ENCODE measurements at regions not wholly inside any gene's neighbourhood (a gene's known extent, or its start where the extent isn't known, plus 50 kb on each side); places are given as distances from the start of the nearest gene placed in this dataset.

DNA sequence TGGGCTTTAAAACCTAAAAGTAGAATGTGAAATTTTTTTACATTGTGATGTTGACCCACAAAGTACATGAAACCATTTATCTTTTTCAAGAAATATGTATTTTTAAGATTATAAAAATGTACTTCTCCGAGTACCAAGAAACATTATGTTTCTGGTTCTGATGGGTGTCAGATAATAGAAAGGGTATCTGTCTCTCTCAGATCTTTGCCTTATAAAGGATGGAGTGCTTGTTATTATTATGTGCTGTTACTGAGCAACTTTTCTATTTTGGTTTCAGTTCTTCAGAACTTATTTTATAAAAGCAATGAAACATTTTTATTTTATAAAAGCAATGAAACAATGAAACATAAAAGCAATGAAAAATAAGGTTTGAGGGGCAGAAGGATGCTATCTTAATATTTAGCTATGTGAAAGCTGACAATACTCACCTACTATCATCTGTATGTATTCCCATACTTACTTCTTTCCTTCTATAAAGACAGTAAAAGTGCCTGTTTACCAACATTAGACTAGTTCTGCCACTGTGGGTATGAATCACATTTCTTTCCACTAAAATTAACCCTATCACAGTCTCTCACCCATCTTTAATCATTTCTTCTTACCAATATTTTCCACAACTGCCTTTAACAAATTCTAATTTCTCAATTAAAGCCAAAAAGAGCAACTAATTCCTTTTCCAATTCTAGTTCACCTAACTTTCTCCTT, 540.7 kb upstream of the KCNMB2 start:
- 70 to 88% (median 80%) methylated on average over 1 of the region's 1 CpG for WGBS, 4 donors
- TF ChIP-seq, protein P1, sequence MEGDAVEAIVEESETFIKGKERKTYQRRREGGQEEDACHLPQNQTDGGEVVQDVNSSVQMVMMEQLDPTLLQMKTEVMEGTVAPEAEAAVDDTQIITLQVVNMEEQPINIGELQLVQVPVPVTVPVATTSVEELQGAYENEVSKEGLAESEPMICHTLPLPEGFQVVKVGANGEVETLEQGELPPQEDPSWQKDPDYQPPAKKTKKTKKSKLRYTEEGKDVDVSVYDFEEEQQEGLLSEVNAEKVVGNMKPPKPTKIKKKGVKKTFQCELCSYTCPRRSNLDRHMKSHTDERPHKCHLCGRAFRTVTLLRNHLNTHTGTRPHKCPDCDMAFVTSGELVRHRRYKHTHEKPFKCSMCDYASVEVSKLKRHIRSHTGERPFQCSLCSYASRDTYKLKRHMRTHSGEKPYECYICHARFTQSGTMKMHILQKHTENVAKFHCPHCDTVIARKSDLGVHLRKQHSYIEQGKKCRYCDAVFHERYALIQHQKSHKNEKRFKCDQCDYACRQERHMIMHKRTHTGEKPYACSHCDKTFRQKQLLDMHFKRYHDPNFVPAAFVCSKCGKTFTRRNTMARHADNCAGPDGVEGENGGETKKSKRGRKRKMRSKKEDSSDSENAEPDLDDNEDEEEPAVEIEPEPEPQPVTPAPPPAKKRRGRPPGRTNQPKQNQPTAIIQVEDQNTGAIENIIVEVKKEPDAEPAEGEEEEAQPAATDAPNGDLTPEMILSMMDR (IDR thresholded peaks at IDR 0.05): no peak
- H3K4me1 ChIP-seq (replicated peaks in 1 of 2): no peaks in the 10 kb centered on the region
- no peak for DNase-seq
- H3K27ac ChIP-seq: no peak overlapping the region
- intact Hi-C loops (cut with DNase I): no loop called here
- no peaks in the 10 kb centered on the region for H3K36me3 ChIP-seq (replicated peaks in 1 of 2)
- no peaks in the 10 kb centered on the region for H3K27me3 ChIP-seq
- no peaks in the 10 kb centered on the region for H3K9me3 ChIP-seq (replicated peaks in 1 of 3)
- no peak overlapping the region for H3K4me3 ChIP-seq

DNA sequence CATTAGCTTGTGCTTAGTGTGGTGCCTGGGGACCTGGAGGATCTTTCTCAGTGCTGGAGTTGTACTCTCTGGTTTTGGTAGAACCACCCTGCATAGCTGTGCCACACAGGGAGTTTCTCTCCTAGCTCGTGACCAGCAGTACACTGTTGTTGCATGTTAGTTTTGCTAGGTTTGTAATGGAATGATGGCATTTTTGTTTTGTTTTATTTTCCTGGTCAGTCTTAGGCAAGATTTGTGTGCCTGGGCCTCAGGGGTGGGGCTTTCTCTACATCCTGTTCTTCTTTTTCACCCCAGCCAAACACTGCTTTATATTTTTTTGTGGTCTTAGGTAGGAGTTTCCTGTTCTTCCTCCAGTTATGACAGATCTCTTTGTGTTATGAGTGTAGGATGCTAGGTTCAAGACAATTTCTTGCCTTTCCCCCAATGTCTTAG, 534.5 kb upstream of the KCNMB2 start:
- H3K27ac ChIP-seq: no peak overlapping the region
- no peaks in the 10 kb centered on the region for H3K27me3 ChIP-seq
- no peaks in the 10 kb centered on the region for H3K36me3 ChIP-seq (replicated peaks in 1 of 2)
- intact Hi-C loops (cut with DNase I): no loop called here
- H3K9me3 ChIP-seq (replicated peaks in 1 of 3): no peaks in the 10 kb centered on the region
- H3K4me1 ChIP-seq (replicated peaks in 1 of 2): no peaks in the 10 kb centered on the region
- 79 to 84% (median 81%) methylated on average over 1 of the region's 1 CpG for WGBS, 4 donors
- TF ChIP-seq POLR2A (IDR thresholded peaks at IDR 0.05): no peak
- TF ChIP-seq, protein P1 (IDR thresholded peaks at IDR 0.05): no peak
- H3K4me3 ChIP-seq: no peak overlapping the region
- no peak for DNase-seq

DNA sequence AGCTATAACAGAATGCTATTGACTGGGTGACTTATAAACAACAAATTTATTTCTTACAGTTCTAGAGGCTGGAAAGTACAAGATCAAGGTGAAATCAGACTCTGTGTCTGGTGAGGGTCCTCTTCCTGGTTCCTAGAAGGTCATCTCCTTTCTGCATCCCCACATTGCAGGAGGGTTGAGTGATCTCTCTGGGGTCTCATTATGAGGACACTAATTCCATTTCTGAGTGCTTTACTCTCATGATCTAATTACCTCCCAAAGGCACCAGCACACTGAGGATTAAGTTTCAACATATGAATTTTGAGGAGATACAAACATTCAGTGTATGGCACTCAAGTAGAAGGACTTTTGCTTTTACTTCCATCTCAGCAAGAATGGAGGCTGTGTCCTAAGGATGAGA, 534.1 kb upstream of the KCNMB2 start:
- Histone ChIP-seq H3K4me3 (no peak overlapping the region), H3K27ac (no peak overlapping the region), H3K27me3 (no peaks in the 10 kb centered on the region), H3K9me3 (replicated peaks in 1 of 3) (no peaks in the 10 kb centered on the region), H3K36me3 (replicated peaks in 1 of 2) (no peaks in the 10 kb centered on the region), H3K4me1 (replicated peaks in 1 of 2) (no peaks in the 10 kb centered on the region)
- no peak for DNase-seq
- TF ChIP-seq, protein P1 (IDR thresholded peaks at IDR 0.05): no peak
- TF ChIP-seq POLR2A (IDR thresholded peaks at IDR 0.05): no peak
- intact Hi-C loops (cut with DNase I): no loop called here

DNA sequence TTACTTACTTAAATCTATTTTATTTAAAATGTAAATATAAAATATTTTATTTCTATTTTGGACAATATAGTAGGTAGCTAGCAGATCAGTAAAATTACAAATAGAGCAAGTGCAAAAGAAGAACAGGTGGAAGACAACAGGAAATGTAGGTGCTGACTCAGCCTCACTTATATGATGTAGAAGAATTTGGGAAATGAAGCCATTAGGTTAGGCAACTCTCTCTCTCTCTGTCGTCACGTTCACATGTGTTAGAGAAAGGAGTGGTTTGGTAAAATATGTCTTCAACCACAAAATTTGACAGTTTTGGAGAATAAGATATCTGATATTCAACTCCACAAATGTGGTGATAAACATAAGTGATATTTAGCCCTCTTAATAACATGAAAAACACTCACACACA, 532.5 kb upstream of the KCNMB2 start:
- no peaks in the 10 kb centered on the region for H3K36me3 ChIP-seq (replicated peaks in 1 of 2)

More for the DNA sequence above, 532.5 kb upstream of the KCNMB2 start:
- DNase-seq: no peak
- intact Hi-C loops (cut with DNase I): no loop called here
- Histone ChIP-seq H3K9me3 (replicated peaks in 1 of 3) (no peaks in the 10 kb centered on the region), H3K27ac (no peak overlapping the region), H3K4me3 (no peak overlapping the region), H3K4me1 (replicated peaks in 1 of 2) (no peaks in the 10 kb centered on the region), H3K27me3 (no peaks in the 10 kb centered on the region)
- TF ChIP-seq, protein P1 (IDR thresholded peaks at IDR 0.05): no peak
- TF ChIP-seq POLR2A (IDR thresholded peaks at IDR 0.05): no peak
- WGBS, 4 donors: 52 to 75% (median 58%) methylated on average over 2 of the region's 2 CpGs

All from adrenal gland (tissue), 9 donors.